ENCODE measurements at regions not wholly inside any gene's neighbourhood (a gene's known extent, or its start where the extent isn't known, plus 50 kb on each side); places are given as distances from the start of the nearest gene placed in this dataset.
"Not testable (repeated sequence)": the region's sequence is repeated elsewhere in the genome, so short reads cannot be mapped to it uniquely, and the experiment has no call there.

DNA sequence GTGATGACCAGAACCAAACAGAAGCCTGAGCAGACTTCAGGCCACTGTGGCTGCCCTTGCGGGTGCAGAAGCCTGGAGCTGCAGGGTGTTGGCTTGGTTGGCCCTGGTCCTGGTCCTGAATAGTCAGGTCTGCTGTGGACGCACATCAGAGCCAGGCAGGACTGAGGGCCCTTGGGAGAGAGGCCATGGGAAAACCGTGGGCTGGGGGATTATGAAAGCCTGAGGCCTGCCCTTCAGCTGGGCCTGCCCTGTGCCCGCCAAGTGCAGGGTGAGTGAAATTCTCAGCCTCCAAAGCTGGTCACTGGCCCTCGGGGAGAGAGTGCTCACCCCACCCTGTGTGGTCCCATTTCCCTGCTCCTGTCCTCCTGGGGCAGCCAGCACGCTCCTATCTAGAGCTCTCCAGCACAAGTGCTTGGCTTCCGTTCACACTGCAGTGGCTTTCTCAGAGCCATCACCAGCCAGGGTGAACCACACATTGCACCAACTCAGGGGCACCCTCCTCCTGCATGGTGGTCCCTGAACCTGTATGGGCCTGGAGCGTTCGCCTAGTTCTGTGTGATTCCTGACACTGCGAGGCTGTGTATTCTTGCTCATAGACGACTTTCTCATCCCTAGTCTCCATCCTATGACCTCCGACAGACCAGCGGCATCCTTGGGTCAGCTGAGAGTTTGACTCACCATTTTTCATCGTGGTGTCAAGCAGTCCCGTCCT, 146.1 kb downstream of the TTLL2 start:
- no peak for DNase-seq

DNA sequence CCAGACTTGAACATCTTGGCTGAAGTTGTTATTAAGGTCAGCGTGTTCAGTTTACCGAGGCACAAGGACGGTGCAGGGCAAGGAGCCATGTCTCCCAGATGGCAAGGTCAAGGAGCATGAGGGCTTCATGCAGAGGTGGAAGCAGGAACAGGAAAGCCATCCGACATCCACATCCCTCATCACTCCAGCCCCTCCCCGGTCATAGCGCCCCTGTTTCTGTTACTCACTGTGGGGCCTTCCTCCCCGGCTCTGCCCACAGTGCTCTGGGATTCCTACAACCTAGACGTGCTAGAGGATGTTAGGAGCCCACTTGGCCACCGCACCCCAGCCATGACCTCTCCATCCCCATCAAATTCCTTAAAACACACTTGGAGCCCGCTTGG, 146.7 kb downstream of the TTLL2 start:
- DNase-seq = no peak

- no peak for DNase-seq
Observed at GRCh38 chr6:167472148-167472547, 147.3 kb downstream of the TTLL2 start.

DNA sequence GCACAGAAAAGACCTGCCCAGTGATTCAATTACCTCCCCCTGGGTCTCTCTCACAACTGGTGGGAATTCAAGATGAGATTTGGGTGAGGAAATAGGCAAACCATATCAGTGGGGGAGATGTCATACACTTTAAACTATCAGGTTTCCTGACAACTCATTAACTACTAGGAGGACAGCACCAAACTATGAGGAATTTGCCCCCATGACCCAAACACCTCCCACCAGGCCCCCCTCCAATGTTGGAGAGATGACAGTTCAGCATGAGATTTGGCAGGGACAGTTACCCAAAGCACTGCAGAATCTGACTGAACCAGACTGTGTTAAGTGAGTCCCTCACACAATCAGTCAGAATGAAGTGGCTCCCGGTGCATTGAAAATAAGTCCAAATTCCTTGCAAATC, 148.0 kb downstream of the TTLL2 start:
- no peak for DNase-seq

DNA sequence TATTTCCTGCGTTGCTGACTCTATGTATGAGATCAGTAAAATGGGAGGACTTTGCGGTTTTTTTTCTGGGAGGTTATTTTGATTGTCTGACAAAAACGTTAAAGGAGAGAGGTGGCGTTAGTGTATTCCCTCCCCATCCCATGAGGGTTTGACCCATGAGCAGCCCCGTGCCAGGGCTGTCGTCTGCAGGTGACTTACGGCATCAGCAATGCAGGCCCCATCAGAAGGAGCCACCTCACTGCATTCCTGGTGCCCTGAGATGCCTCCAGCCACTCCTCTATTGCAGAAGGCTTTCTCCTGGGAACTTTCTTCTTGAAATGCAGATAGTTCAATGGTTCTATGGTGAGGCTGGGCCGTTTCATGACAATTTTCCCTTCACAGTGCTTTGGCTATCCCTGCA, 149.3 kb downstream of the TTLL2 start:
- DNase-seq = no peak

DNA sequence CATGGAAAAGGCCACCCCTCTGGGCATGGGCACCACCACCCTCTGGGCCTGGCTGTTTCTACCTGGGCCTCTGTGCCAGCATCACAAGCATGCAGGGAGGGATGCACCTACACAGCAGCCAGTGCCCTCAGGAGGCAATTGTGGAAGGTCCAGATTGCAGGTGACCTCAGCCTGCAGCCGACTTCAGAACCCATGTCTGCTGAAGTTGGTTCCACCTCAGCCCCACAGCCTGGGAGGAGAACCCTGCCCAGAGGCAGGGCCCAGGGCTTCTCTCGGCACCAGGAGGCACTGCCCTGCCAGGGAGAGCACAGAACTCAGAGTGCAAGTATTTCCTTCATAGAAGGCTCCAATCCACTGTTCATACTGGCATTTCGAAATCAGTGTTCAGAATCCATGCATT, 149.8 kb downstream of the TTLL2 start:
- DNase-seq = no peak

- no peak for DNase-seq
Observed at GRCh38 chr6:167475947-167476346, 151.1 kb downstream of the TTLL2 start.

DNA sequence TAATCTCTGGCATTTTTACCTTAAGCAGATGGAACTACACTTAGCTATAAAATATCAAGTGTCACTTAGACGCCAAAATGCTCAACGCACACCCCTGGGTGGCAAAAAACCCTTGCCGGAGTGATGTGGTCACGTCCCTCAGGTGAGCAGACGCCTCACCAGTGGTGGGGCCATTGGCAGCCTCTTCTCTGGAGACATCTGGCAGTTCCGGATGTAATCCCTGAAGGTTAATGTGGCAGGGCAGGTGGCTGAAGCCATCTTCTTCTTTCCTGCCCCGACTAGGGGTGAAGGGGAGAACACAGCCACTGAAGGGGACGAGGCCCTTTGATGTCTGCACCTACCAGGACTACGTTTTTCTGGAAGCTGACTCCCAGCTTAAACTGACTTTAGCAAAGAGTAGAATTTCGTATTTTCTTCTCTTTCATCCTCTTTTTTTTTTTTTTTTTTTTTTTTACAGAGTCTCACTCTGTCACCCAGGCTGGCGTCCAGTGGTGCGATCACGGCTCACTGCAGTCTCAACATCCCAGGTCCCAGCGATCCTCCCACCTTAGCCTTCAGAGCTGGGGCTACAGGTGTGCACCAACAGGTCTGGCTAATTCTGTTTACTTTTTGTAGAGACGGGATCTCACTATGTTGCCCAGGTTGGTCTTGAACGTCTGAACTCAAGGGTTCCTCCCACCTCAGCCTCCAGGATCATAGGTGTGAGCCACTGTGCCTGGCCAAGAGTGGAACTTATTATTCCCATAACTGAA, 152.1 kb downstream of the TTLL2 start:
- no peak for DNase-seq

DNA sequence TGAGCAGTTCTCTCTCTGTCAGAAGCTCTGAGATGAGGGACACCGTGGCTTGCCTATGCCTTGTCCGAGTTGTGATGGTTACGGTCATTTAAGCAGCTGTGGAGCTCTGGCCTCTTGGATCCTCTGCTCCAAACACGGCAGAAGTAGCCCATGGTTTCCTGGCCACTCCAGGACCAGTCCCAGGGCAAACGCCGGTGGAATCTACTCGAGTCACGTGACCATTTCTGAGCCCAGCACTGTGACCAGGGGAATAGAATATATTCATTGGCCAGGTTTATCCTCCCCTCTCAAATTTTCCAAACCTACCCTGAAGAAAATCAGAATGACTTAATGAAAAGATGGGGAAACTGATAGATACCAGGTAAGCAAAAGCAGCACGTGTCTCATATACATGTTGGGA, 152.8 kb downstream of the TTLL2 start:
- no peak for DNase-seq

DNA sequence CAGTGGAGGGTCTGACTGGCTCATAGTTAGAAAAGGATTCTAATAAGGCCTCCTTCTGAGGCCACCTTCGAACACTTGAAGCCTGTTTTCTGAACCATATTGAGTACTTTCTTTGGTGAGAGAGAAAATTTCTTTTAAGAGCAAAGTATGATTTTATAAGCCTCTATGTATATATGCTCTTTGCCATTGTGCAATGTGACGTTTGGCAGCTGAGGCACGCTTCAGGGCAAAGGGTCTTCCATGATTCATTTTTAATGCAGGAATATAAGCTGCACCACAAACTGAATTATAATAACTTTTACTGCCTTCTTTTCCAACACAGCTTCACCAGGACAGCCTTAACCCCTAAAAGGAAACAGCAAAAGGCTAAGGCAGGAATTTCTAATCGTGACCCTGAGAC, 154.4 kb downstream of the TTLL2 start:
- no peak for DNase-seq

DNA sequence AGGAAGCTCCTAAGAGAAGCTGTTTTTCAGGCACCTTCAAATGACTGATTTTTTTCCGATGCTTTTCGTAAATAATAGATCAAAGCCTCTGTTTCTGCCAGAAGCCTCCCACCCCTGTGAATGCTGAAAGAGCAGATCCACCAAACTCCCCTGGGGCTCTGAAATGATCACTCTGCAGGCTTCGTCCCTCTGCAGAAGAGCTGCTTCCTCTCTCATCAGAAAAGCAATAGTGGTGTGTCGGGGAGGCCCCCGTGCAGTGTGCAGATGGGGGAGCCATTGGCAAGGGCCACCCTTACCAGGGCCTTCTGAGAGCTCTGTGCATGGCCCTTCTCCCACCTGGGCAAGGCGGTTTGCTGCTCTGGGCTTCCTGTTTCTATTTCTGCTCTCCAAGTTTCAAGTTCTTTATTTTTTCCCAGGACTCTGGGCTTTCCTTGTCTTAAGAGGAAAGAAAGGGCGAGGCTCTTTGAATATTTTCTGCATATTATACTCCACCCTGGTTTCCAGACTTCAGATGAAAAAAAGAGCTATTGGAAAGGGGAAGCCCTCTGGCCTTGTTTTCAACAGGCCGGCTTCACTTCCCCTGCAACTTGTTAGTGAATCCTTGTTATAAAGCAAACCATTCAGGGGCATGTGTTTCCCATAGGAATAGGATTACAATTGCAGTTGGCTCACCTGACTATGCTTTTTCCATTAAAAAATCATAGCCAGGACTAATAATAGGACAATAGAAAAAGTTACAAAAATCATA, 155.2 kb downstream of the TTLL2 start:
- DNase-seq = peak; percentile 22 to 68 (median 46)

DNA sequence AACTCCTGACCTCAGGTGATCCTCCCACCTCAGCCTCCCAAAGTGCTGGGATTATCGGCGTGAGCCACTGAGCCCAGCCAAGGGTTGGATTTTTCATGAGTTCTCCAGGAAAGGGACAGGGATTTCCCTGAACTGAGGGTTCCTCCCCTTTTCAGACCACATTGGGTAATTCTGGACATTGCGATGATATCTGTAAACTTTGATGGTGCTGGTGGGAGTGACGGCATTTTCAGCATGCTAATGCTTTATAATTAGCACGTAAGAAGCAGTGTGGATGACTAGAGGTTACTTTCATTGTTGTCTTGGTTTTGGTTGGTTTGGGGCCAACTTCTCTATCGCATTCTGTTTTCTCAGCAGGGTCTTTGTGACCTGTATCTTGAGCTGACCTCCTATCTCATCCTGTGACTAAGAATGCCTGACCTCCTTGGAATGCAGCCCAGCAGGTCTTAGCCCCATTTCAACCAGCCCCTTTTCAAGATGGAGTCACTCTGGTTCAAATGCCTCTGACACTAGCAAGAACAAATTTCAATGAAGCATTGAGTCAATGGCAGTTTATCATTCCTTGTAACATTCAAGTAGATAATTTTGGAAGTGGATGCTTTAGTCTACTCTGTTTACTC, 156.5 kb downstream of the TTLL2 start:
- DNase-seq = no peak

DNA sequence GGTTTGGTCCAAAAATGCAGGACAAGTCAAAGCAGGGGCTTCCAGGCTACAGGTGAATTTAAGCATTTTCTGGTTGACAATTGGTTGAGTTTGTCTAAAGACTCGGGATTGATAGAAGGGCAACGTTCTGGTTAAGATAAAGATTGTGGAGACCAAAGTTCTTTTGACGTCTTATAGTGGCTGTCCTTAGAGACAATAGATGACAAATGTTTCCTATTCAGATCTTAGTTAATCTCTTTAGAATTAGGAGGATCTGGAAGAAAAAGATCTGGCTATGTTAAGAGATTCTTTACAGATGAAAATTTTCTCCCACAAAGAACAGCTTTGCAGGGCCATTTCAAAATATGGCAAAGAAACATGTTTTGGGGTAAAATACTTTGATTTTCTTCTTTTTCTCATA, 157.9 kb downstream of the TTLL2 start:
- DNase-seq = not testable (repeated sequence)

DNA sequence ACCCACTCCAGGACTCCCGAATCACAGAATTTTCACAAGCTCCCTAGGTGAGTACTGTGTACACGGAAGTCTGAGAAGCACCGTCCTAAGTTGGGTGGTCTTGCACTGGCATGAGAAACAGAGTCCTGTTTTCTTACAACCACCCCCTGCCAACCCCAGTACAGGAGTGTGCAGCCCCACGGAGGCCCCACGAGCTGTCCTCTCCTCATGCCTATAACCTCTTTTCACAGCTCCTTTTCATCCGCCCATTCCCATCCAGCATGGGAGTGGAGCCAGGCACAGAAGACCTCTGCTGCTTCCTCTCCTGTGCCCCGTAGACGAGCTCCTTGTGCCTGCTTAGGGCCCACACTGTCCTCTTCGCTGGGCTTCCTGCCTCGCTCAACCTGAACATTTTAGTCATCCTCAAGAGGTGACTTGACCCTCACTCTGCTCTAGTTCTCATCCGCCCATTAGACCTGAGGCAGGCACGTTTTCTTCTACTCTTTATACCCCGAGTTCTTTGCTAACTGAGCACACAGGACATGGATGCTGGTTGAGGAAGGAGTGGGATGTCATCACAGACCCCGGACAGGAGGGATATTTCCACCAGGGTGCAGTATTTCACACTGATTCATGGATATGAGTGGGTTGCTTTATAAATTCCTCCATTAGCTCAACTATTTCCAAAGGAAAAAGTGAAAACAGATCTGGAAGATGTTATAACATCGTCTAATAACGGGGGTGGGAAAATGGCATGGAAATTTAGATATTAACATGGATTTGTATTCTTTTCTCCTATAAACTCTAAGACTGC, 160.5 kb downstream of the TTLL2 start:
- DNase-seq = peak; percentile 13 to 44 (median 22)

DNA sequence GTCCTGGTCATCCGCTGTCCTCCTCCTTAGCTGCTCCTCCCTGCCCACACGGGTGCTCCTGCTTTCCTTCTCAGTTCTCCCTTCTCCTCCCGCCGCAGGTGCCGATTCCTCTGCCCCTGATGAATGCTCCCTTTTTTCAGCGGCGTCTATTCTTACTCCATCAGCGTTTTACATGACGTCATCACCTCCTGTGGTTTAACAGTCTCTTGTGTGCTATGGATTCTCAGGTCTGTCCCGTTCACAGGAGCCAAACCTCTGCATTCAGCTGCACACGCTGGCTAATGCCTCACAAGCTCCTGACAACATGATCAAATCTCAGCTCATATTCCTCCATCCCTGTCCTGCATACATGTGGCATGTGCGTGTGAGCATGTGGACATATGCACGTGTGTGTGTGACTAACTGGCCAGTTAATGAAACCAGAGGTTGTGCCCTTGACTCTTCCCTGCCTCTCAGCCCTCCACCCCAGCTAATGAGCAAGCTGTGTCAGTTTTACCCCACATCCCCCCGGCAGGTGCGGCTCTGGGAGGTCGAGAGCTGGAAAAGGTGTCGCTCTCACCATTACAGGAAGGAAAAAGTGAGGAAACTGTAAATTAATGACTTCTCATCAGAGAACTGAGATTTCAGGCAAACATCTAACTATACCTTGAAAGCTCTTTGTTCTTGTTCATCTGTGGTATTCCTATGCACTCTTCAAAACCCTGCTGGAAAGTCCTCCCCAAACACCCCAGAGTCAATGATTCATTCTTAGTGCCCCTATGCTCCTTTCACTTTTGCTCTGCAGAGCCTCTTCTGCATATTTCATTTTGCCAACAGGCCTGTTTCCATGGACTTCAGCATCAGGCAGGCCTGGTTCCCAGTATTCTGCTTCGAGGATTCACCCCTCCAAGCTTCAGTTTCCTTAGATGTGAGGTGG, 163.1 kb downstream of the TTLL2 start:
- DNase-seq = no peak

GRCh38 chr6:167491438-167492099, 166.7 kb downstream of the TTLL2 start:
- DNase-seq = no peak

GRCh38 chr6:167492100-167492449, 167.2 kb downstream of the TTLL2 start:
- peak; percentile 5 to 46 (median 38) for DNase-seq

GRCh38 chr6:167493310-167493709, 168.4 kb downstream of the TTLL2 start:
- DNase-seq = no peak

GRCh38 chr6:167493976-167494697, 169.3 kb downstream of the TTLL2 start:
- no peak for DNase-seq
